Thyroid gland (tissue), 4 donors: ENCODE measurements at regions not wholly inside any gene's neighbourhood (a gene's known extent, or its start where the extent isn't known, plus 50 kb on each side); places are given as distances from the start of the nearest gene placed in this dataset.
A peak's percentile ranks its signal among the peaks of the same experiment; 100 is the strongest.

ENCODE experiments used
- DNase-seq, 2 donors: peaks; one replicate each; pipeline ENCODE4 v3.0.0-alpha.2; 2019
- H3K27ac ChIP-seq, 3 donors: fragments of 200-600 bp; sonication (generic); 1 replicate in 2 of 3; 2 replicates in 1 of 3; pipeline ENCODE4 v1.5.1; 2016 to 2019; ENCODE audit warnings: mild to moderate bottlenecking in 1 of 3, moderate library complexity in 1 of 3
- H3K27me3 ChIP-seq: fragments of 200-600 bp; sonication (generic); one replicate; pipeline ENCODE4 v1.5.1; 2019
- H3K36me3 ChIP-seq, 2 donors: fragments of 200-600 bp; sonication (generic); one replicate each; pipeline ENCODE4 v1.5.1; 2016 to 2019
- H3K4me1 ChIP-seq, 2 donors: fragments of 200-600 bp; sonication (generic); one replicate each; pipeline ENCODE4 v1.5.1; 2017 to 2019
- H3K4me3 ChIP-seq, 3 donors: fragments of 200-600 bp; sonication (generic); replicated peaks in 1 of 3; 1 replicate in 2 of 3; 2 replicates in 1 of 3; pipeline ENCODE4 v1.5.1; 2016; ENCODE audit warnings: mild to moderate bottlenecking in 1 of 3
- H3K9me3 ChIP-seq: fragments of 200-600 bp; sonication (generic); one replicate; pipeline ENCODE4 v1.5.1; 2017
- CTCF ChIP-seq, 6 experiments: fragments of 200-600 bp in 3 of 6; fragments of 450-650 bp in 3 of 6; sonication (generic) in 3 of 6; IDR thresholded peaks; one replicate each; pipeline ENCODE4 v1.5.1; 2016 to 2019; ENCODE audit warnings: antibody characterized with exemption in 6 of 6, mild to moderate bottlenecking in 2 of 6, inconsistent platforms in 1 of 6, moderate library complexity in 1 of 6
- POLR2A ChIP-seq, 2 donors: fragments of 450-650 bp; IDR thresholded peaks; one replicate each; pipeline ENCODE4 v1.6.1; 2017; ENCODE audit warnings: antibody characterized with exemption in 2 of 2, mild to moderate bottlenecking in 2 of 2, moderate library complexity in 1 of 2
- WGBS, 2 donors: methylation state at CpG; one replicate each; pipeline ENCODE4 v1.1.5; 2017; 5-methylcytosine and 5-hydroxymethylcytosine counted together
- intact Hi-C: fragments of 100-400 bp; cut with DNase I; formaldehyde crosslinking; loops from one replicate; pipeline ENCODE4 v1.15.1; 2023

GRCh38 chr15:29401644-29402043, 132.0 kb upstream of the NSMCE3 start:
- DNase-seq: peak; percentile 58 to 60
- WGBS, 2 donors: 19 to 21% methylated on average over 7 of the region's 7 CpGs
- intact Hi-C loops: no loop called here

GRCh38 chr15:29400701-29401100, 131.1 kb upstream of the NSMCE3 start:
- TF ChIP-seq CTCF (IDR thresholded peaks at IDR 0.05): no peak
- TF ChIP-seq POLR2A (IDR thresholded peaks at IDR 0.05): peak in 1 of 2 donors; percentile 18
- Histone ChIP-seq H3K27me3 (no peaks in the 10 kb centered on the region), H3K9me3 (no peaks in the 10 kb centered on the region), H3K4me3 (no peak overlapping the region), H3K36me3 (no peaks in the 10 kb centered on the region), H3K4me1 (peaks cover 45 to 49% of the 10 kb centered on the region in 2 donors), H3K27ac (peak overlapping the region; percentile 73 to 91 (median 82))
- DNase-seq: peak; percentile 40 to 52
- intact Hi-C loops: no loop called here
- 46 to 55% methylated on average over 8 of the region's 8 CpGs for WGBS, 2 donors

More at GRCh38 chr15:29401644-29402043, 132.0 kb upstream of the NSMCE3 start:
- Histone ChIP-seq H3K27me3 (no peaks in the 10 kb centered on the region), H3K27ac (peak overlapping the region; percentile 73 to 91 (median 82)), H3K9me3 (no peaks in the 10 kb centered on the region), H3K4me1 (peaks cover 45 to 56% of the 10 kb centered on the region in 2 donors), H3K36me3 (no peaks in the 10 kb centered on the region), H3K4me3 (no peak overlapping the region)
- TF ChIP-seq CTCF (IDR thresholded peaks at IDR 0.05): no peak
- TF ChIP-seq POLR2A (IDR thresholded peaks at IDR 0.05): no peak

GRCh38 chr15:29398907-29399306, 129.3 kb upstream of the NSMCE3 start:
- intact Hi-C loops: no loop called here
- TF ChIP-seq CTCF (IDR thresholded peaks at IDR 0.05) (no peak), POLR2A (IDR thresholded peaks at IDR 0.05) (no peak)
- H3K4me3 ChIP-seq: no peak overlapping the region
- H3K27me3 ChIP-seq: no peaks in the 10 kb centered on the region
- no peaks in the 10 kb centered on the region for H3K36me3 ChIP-seq
- WGBS, 2 donors: 58 to 82% methylated on average over 1 of the region's 1 CpG
- no peak overlapping the region for H3K27ac ChIP-seq
- peaks cover 35 to 36% of the 10 kb centered on the region in 2 donors for H3K4me1 ChIP-seq
- DNase-seq: no peak
- H3K9me3 ChIP-seq: no peaks in the 10 kb centered on the region

GRCh38 chr15:29396176-29396811, 126.7 kb upstream of the NSMCE3 start:
- Histone ChIP-seq H3K9me3 (no peaks in the 10 kb centered on the region), H3K4me1 (peaks cover 12 to 15% of the 10 kb centered on the region in 2 donors), H3K36me3 (no peaks in the 10 kb centered on the region), H3K4me3 (no peak overlapping the region), H3K27me3 (no peaks in the 10 kb centered on the region), H3K27ac (no peak overlapping the region)
- no peak for TF ChIP-seq CTCF (IDR thresholded peaks at IDR 0.05)
- no peak for TF ChIP-seq POLR2A (IDR thresholded peaks at IDR 0.05)
- no peak for DNase-seq
- 91 to 92% methylated on average over 4 of the region's 4 CpGs for WGBS, 2 donors
- intact Hi-C loops: no loop called here

GRCh38 chr15:29393443-29393842, 123.8 kb upstream of the NSMCE3 start:
- Histone ChIP-seq H3K27ac (no peak overlapping the region), H3K4me3 (no peak overlapping the region), H3K4me1 (peaks cover 5 to 9% of the 10 kb centered on the region in 2 donors), H3K27me3 (no peaks in the 10 kb centered on the region), H3K9me3 (no peaks in the 10 kb centered on the region), H3K36me3 (no peaks in the 10 kb centered on the region)
- 90 to 91% methylated on average over 2 of the region's 2 CpGs for WGBS, 2 donors
- intact Hi-C loops: no loop called here
- DNase-seq: no peak
- TF ChIP-seq POLR2A (IDR thresholded peaks at IDR 0.05) (no peak), CTCF (IDR thresholded peaks at IDR 0.05) (no peak)
